ENCODE measurements at regions not wholly inside any gene's neighbourhood (a gene's known extent, or its start where the extent isn't known, plus 50 kb on each side); places are given as distances from the start of the nearest gene placed in this dataset.

DNA sequence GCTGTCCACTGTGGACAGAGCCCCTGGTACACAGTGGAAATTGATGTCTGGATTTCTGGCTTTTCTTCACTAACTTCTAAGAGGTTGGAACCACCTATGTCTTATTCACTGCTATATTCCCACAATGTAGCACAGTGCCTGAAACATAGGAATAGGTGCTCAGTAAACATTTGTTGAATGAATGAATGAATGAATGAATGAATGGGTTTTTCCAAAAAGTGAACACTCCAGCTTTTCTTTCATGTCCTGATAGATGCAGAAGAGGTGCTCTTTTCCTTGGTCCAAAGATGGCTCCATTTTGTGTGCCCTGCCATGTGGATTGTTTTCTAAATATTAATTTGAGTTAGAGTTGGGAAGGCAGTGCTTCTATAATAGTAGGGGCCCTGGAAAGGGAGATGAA, 124.1 kb downstream of the SP3 start:
- no peaks in the 10 kb centered on the region for H3K9me3 ChIP-seq
- H3K27ac ChIP-seq, result no peak overlapping the region
- DNase-seq, result no peak
- intact Hi-C loops (cut with DNase I), result no loop called here
- H3K36me3 ChIP-seq, result no peaks in the 10 kb centered on the region
- no peaks in the 10 kb centered on the region for H3K4me1 ChIP-seq
- H3K4me3 ChIP-seq, result no peak overlapping the region
- H3K27me3 ChIP-seq, result no peaks in the 10 kb centered on the region
- TF ChIP-seq, protein P1, sequence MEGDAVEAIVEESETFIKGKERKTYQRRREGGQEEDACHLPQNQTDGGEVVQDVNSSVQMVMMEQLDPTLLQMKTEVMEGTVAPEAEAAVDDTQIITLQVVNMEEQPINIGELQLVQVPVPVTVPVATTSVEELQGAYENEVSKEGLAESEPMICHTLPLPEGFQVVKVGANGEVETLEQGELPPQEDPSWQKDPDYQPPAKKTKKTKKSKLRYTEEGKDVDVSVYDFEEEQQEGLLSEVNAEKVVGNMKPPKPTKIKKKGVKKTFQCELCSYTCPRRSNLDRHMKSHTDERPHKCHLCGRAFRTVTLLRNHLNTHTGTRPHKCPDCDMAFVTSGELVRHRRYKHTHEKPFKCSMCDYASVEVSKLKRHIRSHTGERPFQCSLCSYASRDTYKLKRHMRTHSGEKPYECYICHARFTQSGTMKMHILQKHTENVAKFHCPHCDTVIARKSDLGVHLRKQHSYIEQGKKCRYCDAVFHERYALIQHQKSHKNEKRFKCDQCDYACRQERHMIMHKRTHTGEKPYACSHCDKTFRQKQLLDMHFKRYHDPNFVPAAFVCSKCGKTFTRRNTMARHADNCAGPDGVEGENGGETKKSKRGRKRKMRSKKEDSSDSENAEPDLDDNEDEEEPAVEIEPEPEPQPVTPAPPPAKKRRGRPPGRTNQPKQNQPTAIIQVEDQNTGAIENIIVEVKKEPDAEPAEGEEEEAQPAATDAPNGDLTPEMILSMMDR (IDR thresholded peaks at IDR 0.05), result no peak
- no peak overlapping the region for H3K9ac ChIP-seq (ENCODE audit: low read depth in 2 of 2, low read length in 2 of 2)

- intact Hi-C loops (cut with DNase I), result no loop called here
- DNase-seq, result no peak
- H3K9me3 ChIP-seq, result no peaks in the 10 kb centered on the region
- H3K36me3 ChIP-seq, result no peaks in the 10 kb centered on the region
- no peaks in the 10 kb centered on the region for H3K27me3 ChIP-seq
- H3K4me3 ChIP-seq, result no peak overlapping the region
- H3K9ac ChIP-seq (ENCODE audit: low read depth in 2 of 2, low read length in 2 of 2), result no peak overlapping the region
- TF ChIP-seq, protein P1 (IDR thresholded peaks at IDR 0.05), result no peak
- H3K27ac ChIP-seq, result no peak overlapping the region
- H3K4me1 ChIP-seq, result no peaks in the 10 kb centered on the region
Observed at GRCh38 chr2:173843526-173843925, 121.6 kb downstream of the SP3 start.

DNA sequence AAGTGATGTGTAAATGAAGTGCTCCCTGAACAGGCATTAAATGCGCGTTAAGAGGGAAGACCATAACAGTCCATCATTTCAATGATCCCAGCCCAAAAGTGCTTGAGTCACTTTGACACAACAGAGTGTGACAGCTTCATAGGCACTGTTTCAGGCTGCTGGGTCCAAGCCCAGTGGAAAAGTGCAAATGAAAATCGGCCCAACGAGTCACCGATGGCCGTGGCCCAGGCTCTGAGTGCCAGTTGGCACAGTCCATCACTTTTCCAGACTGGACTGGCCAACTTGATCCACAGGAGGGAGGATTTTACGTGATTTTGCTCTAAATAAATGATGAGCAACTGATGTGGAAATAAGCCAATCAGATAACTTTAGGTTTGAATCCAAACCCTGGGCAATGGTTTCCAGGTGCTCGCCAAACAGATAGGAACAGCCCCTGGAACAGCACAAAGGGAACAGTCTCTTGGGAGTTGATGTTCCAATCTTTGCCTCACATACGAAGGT, 114.0 kb downstream of the SP3 start:
- H3K27ac ChIP-seq, result no peak overlapping the region
- no peaks in the 10 kb centered on the region for H3K27me3 ChIP-seq
- no peak for DNase-seq
- H3K36me3 ChIP-seq, result no peaks in the 10 kb centered on the region
- TF ChIP-seq, protein P1 (IDR thresholded peaks at IDR 0.05), result no peak
- H3K9me3 ChIP-seq, result no peaks in the 10 kb centered on the region
- H3K9ac ChIP-seq (ENCODE audit: low read depth in 2 of 2, low read length in 2 of 2), result no peak overlapping the region
- H3K4me3 ChIP-seq, result no peak overlapping the region
- H3K4me1 ChIP-seq, result no peaks in the 10 kb centered on the region
- intact Hi-C loops (cut with DNase I), result no loop called here

- Histone ChIP-seq H3K9me3 (no peaks in the 10 kb centered on the region), H3K27me3 (no peaks in the 10 kb centered on the region), H3K4me3 (no peak overlapping the region), H3K9ac (ENCODE audit: low read depth in 2 of 2, low read length in 2 of 2) (no peak overlapping the region), H3K36me3 (no peaks in the 10 kb centered on the region), H3K4me1 (no peaks in the 10 kb centered on the region), H3K27ac (no peak overlapping the region)
- TF ChIP-seq, protein P1 (IDR thresholded peaks at IDR 0.05), result no peak
- intact Hi-C loops (cut with DNase I), result no loop called here
- no peak for DNase-seq
Observed at GRCh38 chr2:173854141-173854540, 111.0 kb downstream of the SP3 start.

DNA sequence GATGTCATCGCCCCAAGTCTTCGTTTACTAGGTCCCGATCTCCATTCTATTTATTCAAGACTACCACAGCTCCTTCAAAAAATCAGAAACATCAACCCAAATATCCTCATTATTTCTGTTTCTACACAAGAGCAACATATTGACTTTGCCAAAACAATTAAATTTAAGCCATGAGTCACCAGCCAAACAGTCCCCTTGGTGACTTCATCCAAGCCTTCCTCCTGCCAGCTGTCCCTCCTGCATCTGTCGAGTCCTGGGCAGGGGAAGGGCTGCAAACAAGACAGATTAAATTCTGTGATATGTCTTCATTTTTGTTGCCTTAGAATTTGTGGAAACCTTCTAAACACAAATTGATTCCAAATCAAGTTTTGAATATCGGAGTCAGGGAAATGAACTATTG, 110.3 kb downstream of the SP3 start:
- TF ChIP-seq, protein P1 (IDR thresholded peaks at IDR 0.05), result no peak
- intact Hi-C loops (cut with DNase I), result no loop called here
- no peaks in the 10 kb centered on the region for H3K36me3 ChIP-seq
- H3K4me1 ChIP-seq, result no peaks in the 10 kb centered on the region
- no peak for DNase-seq
- H3K27ac ChIP-seq, result no peak overlapping the region
- H3K4me3 ChIP-seq, result no peak overlapping the region
- no peaks in the 10 kb centered on the region for H3K27me3 ChIP-seq
- no peaks in the 10 kb centered on the region for H3K9me3 ChIP-seq
- H3K9ac ChIP-seq (ENCODE audit: low read depth in 2 of 2, low read length in 2 of 2), result no peak overlapping the region

DNA sequence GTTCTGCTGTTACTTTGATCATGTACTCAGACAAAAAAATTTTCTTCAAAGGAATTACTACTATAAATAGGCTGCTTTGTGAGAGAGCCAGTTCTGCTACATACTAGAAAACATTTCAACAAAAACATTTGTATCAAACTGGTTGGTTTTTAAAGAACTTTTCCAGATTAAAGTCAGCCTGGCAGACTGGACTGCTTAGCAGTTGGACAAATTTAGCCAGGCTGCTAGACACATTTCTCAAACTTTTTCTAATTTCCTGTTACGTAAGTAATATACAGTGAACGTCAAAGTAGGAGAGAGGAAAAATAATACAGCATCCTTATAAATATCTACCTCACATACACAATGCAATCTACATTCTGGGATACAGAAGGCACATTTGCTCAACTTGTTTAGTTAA, 109.5 kb downstream of the SP3 start:
- H3K9me3 ChIP-seq, result no peaks in the 10 kb centered on the region
- no peak overlapping the region for H3K9ac ChIP-seq (ENCODE audit: low read depth in 2 of 2, low read length in 2 of 2)
- no peak for DNase-seq
- no peak overlapping the region for H3K27ac ChIP-seq
- TF ChIP-seq, protein P1 (IDR thresholded peaks at IDR 0.05), result no peak
- no peaks in the 10 kb centered on the region for H3K4me1 ChIP-seq
- no peaks in the 10 kb centered on the region for H3K27me3 ChIP-seq
- H3K36me3 ChIP-seq, result no peaks in the 10 kb centered on the region
- no peak overlapping the region for H3K4me3 ChIP-seq
- intact Hi-C loops (cut with DNase I), result no loop called here

Measured in colonic mucosa (tissue), 4 donors.